Stimulated activated CD8-positive, alpha-beta memory T cell treated with anti-CD3 and anti-CD28 coated beads, Interleukin-2, amount 100 ng/mL, for 1 hour (primary cell): ENCODE measurements at regions not wholly inside any gene's neighbourhood (a gene's known extent, or its start where the extent isn't known, plus 50 kb on each side); places are given as distances from the start of the nearest gene placed in this dataset.

Experiments
- DNase-seq, 2 donors: peaks; one replicate each; pipeline ENCODE4 v3.0.0-alpha.2; 2020; ENCODE audit warnings: low read depth in 2 of 2

DNA sequence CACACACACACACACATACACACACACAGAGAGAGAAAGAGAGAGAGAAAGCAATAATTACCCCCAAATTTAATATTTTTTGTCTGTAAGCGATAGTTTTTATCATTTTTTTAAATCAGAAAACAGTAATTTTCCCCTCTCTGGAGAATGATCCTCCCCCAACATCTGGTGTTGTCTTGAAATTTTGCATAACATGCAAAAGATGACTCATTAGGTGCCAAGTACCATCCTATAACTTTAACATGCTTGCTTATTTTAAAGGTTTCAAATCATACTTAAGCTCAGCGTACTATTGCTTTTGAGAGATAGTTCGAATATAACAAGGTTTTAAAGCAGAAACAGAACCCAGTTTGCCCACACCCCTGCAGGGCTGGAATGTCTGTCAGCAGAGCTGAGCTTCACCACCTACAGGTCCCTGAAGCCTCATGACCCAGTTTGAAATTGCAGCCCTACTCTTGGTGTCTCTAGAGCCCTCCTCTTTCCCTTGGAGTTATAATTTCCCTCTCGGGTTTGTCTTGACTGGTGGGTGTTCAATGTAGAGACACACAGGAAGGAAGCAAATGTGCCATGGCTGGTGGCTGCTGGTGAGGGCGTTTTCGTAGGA lies 175.0 kb upstream of the HS3ST1 start:
- DNase-seq: no peak

DNA sequence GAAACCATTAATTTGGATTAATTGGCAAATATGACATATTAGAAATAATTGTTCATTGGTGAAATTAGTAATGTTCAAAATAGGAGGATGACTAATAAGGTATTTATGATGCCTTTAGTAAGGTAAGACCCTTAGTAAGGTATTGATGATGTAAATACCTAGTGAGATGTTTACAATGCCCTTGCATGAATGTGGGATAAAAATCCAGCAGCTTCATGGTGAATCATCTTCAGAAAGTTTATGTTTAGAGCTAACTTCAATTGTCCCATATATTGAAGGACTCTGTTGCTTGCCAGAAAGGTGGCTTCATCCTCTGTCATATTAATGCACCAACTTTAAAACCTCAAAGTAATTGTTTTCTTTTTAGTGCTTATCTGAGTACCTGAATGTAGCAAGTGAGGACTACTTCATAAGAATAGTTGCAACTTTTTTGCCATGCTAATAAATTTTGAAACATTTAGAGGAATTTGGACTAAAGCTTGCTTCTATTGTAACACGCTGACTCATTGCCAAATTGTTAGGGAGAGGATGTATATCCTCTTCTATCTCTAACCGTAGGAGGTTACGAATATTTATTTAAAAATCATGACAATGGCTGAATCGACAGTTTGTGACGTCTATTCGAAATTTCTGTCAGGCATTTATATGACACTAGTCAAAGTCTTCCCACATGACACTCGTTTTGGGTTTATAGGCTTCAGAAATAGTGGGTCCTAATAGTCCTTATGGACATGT lies 174.1 kb upstream of the HS3ST1 start:
- no peak for DNase-seq

DNA sequence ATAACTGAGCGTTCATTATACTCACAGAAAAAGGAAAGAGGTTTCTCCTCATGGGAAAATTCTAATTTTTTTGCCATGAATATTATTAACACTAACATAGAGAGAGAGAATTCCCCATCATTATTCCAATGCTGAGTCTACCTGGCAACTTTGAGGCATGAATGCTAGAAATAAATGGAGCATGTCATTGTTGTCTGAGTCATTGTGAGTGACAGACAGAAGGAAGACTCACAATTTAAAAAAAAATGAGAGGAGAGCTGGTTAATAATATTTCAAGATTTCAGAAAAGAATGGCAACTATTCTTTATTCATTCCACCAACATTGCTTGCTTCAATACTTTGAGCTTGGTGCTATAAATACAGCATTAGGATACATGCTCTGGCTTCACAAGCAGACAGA lies 170.4 kb upstream of the HS3ST1 start:
- no peak for DNase-seq

DNA sequence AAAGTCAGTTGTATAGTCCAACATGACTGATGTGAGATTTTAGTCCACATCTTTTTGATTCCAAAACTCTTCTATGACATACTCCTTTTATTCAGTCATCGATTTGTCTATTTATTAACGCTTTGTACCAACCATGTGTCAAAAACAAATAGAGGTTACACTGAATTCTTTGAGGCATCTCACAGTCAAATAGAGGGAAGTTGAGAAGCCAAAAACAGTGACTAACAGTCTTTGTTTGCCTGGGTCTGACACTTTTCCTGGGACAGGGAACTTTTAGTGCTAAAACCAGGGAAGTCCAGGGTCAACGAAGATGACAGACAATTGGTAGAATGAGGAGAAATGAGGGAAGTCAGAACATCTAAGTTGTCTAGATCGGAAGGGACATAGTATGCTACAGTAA lies 169.9 kb upstream of the HS3ST1 start:
- no peak for DNase-seq

DNA sequence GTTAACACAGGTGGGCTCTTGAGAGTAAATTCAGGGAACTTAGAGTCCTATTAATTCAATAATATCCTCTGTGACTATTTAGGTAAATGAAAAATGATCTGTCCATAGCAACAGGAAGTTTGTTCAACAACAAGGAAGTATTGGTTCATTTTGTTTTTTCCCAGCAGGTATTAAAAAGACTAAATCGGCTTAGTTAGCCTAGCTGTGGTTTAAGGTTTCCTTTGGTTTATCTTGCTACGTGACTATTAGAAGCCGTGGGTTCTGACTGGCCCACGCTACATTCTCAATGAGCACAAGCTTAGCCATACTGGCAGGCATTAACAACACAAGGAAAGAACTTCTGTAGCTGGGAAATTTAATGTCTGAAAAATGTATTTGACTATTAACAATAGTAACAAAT lies 168.8 kb upstream of the HS3ST1 start:
- DNase-seq: no peak

DNA sequence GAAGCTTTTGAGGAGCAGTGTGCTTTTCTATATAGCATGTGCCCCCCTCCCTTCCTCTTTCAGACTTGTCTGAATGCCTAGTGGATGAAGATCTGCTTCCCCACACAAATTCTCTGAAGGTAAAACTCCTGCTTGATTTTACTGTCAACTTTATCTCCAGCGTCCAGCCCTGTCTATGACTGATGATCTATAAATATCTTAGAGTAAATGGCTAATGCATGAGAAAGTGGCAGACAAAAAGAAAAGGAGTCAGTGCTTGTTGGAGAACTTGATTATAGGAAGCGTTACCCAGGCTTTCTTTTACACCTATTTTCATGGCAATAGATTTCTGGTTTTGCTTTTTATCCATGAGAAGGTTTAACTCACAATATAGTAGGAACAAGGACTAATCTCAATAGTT lies 168.3 kb upstream of the HS3ST1 start:
- DNase-seq: no peak

DNA sequence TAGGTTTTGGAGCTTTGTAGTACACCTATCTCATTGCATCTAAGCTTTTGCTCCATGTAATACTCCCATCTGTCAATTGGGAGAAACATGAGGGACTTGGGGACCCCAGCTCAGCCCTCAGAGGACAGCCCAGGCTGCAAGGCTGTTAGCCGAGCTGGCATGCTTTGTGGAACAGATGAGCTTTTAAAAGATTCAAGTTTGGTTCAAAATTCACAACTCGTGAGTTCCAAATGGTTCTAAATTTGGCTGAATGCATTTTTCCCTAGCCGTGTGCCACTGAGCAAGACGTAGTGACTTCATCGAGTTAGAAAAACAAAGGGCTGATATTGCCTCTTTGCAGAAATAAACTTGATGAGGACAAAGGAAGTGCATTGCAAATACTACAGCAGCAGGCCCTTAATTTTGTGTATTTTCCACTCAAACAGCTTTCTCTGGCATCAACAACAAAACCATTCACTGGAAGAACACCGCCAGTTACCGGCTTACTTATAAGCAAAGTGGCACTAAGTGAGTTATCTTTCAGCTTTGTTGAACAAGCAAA lies 165.0 kb upstream of the HS3ST1 start:
- no peak for DNase-seq

DNA sequence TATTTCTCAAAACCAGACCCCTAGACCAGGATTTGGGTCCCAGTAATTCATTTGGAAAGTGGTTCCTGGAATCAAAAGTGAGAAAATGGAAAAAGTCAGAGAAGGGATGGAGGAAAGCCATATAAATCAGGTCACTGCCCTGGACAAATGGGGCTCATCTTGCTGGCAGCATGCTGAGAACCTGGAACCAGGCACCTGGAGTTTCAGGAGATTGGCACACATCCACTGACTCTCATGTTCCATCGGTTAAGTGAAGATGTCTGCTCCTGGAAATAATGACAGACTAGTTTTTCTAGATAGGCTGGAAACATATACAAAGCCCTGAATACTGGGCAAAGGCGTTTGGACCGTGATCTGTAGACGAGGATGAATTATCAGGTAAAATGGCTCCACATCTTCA lies 163.6 kb upstream of the HS3ST1 start:
- no peak for DNase-seq

DNA sequence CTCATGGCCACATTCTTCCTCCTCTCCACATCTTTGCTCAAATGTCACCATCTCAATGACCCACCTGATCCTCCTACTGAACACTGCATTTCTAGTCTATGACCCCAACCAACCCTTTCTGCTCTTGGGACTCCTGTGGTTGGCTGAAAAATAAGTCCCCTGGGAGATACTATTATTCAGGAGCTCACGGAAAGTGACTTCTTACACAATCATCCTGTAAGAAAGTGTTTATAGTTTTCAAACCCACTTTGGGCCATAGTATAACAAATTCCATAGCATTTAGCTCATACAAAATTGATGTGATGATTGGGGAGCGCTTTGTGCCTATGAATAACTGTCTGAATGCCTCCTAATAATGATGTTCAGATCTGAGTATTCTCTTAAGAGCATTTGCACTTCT lies 161.4 kb upstream of the HS3ST1 start:
- DNase-seq: no peak

DNA sequence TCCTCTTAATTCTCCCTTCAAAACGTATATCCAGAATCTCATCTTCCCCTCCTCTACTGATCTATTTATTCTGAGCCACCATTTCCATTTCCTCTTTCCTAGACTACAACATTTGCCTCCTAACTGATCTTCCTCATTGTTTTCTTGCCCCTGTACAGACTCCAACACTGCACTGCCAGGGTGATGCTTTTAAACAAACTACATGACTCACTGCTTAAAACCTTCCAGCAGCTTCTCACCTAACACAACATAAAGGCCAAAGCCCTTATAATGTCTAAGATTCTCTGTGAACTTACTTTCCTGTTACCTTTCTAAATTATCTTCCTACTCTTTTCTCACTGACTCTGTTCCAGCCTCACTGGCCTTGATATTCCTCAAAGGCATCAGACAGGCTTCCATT lies 161.0 kb upstream of the HS3ST1 start:
- no peak for DNase-seq

DNA sequence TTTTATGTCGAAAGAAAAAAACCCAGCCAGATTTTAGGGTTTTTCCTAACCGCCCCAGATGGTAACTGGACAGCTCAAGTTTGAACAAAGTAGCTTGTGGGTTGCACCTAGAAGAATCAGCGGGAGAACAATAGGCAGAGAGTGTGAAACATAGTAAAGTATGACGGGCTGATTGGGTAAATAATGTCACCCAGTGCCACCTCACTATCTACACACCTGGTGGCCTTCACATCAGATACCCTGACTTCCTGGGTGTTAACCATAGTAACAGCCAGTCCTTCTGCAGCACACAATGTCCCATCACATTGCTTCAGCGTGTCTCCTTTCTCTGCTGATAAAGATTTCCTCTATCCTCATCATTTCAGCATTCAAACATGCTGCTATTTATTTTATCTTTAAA lies 159.1 kb upstream of the HS3ST1 start:
- DNase-seq: no peak

DNA sequence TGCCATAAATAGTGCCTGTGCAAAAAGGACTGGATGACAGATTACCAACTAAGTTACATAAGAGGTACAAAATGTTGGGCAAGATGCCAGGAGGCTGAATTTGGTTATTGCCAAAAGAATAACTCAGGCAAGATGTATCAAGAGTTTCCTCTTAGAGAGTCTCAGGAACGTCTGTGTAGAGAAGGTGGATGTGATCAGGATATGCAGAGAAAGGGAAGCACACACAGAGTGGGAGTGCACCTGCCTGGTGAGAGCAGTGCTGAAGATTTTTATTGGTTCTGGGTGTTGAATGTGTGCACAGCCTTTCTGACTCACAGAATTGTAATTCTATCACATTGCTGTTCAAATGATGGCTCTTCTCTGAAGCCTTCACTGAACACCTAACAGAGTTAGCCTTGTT lies 156.8 kb upstream of the HS3ST1 start:
- no peak for DNase-seq

DNA sequence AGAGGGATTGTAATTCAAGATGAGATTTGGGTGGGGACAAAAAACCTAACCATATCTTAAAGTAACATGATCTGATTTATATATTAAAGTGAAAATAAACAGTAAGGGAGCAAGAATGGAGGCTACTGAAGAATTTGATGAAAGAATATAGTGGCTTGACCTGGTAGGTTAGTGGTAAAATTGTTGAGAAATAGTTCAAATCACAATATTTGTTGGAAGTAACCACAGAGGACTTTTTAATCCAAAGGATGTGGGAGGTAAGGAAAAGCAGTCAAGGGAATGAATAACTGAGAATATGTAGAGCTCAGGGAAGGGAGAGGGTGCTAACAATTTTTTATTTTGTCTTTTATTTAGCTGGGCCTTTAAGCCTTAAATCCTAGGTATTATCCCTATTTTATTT lies 139.8 kb upstream of the HS3ST1 start:
- no peak for DNase-seq

DNA sequence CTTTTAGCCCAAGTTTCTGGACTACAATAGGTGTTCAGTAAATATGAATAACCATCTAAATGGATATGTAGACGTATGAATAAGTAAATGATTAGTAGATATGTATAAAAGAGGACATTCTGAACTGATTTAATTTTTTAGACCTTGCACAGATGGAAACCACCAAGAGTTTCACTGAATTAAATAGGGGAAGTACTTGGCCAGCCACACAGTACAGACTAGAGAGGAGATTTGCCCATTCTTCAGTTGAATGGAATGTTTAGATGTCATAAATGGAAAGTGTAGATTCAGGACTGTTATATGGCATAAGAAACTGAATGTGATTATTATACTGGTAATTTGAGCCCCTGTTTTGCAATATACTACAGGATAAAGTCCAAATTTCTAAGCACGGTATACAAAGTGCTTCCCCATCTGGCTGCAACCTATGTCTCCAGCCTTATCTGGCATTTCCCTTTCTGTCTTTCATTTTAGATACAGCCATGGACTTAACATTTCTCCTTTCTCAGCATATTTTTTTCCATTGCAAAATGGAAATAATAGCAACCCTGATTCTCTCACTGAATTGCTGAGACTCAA lies 137.8 kb upstream of the HS3ST1 start:
- no peak for DNase-seq

DNA sequence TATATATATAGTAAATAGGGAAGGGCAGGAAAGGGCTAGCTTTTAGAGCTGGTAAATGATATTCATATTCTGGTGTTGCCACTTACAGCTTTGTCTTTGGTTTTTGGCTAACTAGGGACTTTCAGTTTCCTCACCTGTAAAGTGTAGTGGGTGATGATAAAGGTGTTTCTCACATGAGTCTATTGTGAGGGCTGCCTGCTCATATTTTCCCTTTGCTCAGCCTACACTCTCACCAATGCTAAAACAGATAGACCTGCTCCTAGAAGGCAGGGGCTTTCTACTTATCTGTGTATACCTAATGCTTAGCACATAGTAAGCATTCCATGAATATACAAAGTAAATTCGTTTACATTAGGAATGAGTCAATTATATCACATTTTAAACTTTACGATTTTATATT lies 137.2 kb upstream of the HS3ST1 start:
- no peak for DNase-seq

DNA sequence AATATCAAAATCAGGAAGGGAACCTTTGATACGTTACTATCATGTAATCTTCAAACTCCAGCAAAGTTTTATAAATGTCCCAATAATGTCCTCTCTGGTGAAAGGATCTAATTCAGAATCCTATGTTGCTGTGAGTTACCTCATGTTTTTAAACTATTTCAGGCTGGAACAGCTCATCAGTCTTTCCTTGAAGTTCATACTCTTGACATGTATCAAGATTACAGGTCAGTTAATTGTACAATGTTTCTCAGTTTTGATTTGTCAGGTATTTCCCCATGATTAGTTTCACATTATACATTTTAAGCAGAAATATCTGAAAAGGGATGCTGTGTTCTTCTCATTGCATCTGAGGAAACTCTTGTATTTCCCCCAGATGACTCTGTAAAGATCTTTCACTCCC lies 136.5 kb upstream of the HS3ST1 start:
- no peak for DNase-seq

DNA sequence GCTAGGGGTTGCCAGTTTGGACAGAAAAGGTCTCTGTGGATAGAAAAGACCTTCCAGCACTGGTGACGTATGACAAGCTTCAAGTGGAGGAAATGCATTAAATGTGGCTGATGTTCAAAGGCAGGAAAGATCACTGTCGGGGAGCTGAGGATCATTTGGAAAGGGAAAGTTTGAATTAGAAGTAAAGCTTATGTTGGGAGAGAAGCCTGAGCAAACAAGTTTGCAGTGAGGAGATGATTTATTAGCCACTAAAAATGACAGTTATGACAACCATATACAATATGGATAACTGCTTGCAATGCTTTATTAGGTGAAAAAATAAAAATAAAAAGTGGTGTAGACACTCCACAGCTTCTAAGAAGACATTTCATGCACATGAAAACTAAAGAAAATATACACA lies 135.3 kb upstream of the HS3ST1 start:
- DNase-seq: no peak

DNA sequence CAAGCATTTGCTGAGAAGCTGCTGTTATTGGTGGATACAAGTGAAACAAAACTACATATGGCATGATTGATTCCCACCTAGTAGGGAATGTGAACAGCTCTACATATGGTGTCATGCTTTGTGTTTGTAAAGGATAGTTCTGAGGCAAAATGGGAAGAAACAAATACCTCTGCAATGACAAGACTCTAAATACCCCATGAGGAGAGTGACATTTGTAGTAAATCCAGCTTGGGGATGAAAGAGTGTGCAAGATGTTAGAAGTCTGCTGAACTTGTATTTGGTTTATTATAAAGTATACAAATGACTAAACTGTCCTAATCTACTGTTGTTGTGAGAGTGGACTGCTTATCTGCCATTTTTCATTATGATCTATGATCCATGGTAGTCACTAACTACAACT lies 120.8 kb upstream of the HS3ST1 start:
- no peak for DNase-seq

DNA sequence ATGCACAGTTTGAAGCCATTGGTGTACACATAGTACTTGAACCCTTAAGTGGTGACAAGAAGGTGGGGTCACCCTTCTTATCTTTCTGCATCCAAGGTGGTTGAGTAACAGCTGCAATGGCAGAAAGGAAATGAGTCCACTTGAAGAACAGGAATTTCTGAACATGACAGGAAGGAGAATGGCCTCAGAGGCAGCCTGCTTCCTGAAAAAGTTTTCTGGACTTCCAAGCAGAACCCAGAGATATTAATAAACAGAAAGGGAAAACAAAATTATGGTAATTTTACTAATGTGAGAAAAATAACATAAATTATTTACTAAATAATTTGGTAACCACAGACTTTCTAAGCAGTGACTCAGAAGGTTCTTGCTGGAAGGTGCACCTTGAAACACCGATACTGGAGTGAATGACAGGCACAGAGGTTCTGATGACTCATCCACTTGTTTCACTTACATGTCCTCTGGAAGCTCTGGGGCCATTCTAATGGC lies 119.9 kb upstream of the HS3ST1 start:
- DNase-seq: no peak

DNA sequence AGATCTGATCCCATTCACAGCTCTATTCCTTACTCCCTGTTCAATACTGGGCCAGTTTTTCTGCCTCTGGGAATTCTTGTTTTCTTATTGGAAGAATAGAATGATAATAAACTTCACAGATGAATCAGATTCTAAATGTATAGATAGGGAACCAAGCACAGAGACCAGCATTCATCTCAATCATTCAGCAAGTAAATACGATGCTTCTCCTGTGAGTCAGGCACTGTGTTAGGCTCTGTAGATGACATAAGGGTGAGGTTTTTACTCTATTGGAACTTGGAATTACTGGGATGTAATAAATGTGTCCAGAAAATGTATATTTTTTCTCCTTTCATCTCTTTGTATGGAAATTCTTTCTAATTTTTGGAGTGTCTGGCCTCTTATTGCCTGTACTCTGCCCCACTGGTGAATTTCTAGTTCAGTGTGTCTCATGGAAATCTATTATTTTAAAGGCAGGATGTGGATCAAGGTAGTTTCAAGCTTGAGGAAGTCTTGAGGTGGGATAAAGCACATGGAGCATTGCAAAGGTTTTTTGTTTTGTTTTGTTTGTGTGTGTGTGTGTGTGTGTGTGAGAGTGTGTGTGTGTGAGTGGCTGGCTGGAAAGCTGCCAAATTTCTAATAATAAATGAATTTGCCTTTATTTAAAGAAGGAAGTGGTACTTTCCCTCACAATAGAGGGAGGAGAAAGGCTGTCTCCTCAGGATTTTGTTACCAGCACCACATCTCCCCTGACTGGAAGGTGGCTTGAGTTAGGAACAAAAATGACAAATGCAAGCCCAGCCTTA lies 117.9 kb upstream of the HS3ST1 start:
- no peak for DNase-seq

DNA sequence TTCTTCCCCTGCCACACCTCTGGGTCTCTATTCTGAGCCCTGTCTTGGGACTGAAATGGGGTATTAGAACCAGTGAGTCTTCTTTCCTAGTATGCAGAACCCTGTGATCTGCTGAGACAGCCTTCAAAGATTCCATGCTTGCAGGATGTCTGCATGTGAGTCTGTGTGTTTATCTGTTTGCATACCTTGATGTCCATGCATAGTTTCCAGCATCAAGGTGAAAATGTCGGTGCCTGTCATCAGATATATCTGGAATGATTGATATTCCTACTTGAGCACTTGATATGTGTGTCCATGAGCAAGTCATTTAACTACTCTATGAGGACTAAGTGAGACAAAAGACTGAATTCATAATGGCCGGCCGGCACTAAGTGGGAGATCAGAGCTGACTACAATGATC lies 117.0 kb upstream of the HS3ST1 start:
- DNase-seq: no peak

DNA sequence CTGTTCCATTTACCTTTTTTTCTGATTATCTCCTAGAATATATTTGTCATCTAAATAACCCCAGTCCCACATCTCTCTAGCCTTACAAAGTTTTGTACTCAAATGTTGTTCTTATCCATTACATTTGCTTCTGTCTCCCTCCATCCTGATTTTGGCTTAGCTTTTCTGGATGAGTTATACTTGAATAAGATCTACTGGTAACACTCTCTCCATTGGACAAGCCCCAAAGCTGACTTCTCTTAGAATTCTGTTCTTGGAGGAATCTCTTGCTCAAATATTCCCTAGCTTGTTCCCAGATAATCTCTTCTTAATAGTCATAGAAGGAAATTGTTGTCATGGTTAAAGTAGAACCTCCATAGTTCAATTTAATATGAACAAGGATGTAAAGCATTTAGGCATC lies 115.5 kb upstream of the HS3ST1 start:
- DNase-seq: no peak
